Stomach (tissue), 4 donors: ENCODE measurements at regions not wholly inside any gene's neighbourhood (a gene's known extent, or its start where the extent isn't known, plus 50 kb on each side); places are given as distances from the start of the nearest gene placed in this dataset.

Experiments used
- CTCF ChIP-seq, 7 experiments: fragments of 450-650 bp in 4 of 7; fragments of 200-600 bp in 3 of 7; sonication (generic) in 3 of 7; IDR thresholded peaks; one replicate each; pipeline ENCODE4 v1.5.1; 2016 to 2019; ENCODE audit warnings: antibody characterized with exemption in 7 of 7, control low read depth in 2 of 7, mild to moderate bottlenecking in 1 of 7
- EP300 ChIP-seq: sonication (generic); formaldehyde crosslinking; IDR thresholded peaks from one replicate; pipeline ENCODE4 v1.6.1; 2017; ENCODE audit warnings: antibody characterized with exemption
- POLR2A ChIP-seq, 4 donors: fragments of 450-650 bp; IDR thresholded peaks; one replicate each; pipeline ENCODE4 v1.6.1; 2016; ENCODE audit warnings: antibody characterized with exemption in 4 of 4, control low read depth in 2 of 4, mild to moderate bottlenecking in 1 of 4, moderate library complexity in 1 of 4

- TF ChIP-seq CTCF (IDR thresholded peaks at IDR 0.05) (no peak), POLR2A (IDR thresholded peaks at IDR 0.05) (no peak), EP300 (no peak)
Observed at GRCh38 chr14:55975281-55975910, 142.8 kb upstream of the PELI2 start.
